ENCODE measurements at regions not wholly inside any gene's neighbourhood (a gene's known extent, or its start where the extent isn't known, plus 50 kb on each side); places are given as distances from the start of the nearest gene placed in this dataset.

- no peak for ATAC-seq (replicated peaks in 1 of 2)
- Mint-ChIP-seq H3K36me3 (ENCODE audit: insufficient read depth in 2 of 2) (peaks cover 3 to 4% of the 10 kb centered on the region in 2 donors), H3K4me1 (ENCODE audit: low read depth) (peaks cover 74% of the 10 kb centered on the region), H3K4me3 (no peak overlapping the region), H3K9me3 (peaks cover 3 to 5% of the 10 kb centered on the region in 2 donors), H3K27me3 (ENCODE audit: low read depth) (no peaks in the 10 kb centered on the region), H3K27ac (no peak overlapping the region)
- DNase-seq: no peak
Observed at GRCh38 chr13:48888613-48889012, 87.1 kb upstream of the FNDC3A start.

GRCh38 chr13:48890391-48890790 lies 85.3 kb upstream of the FNDC3A start:
- Mint-ChIP-seq H3K4me3 (no peak overlapping the region), H3K4me1 (ENCODE audit: low read depth) (peaks cover 56% of the 10 kb centered on the region), H3K9me3 (peaks cover 4 to 6% of the 10 kb centered on the region in 2 donors), H3K27me3 (ENCODE audit: low read depth) (no peaks in the 10 kb centered on the region), H3K27ac (no peak overlapping the region), H3K36me3 (ENCODE audit: insufficient read depth in 2 of 2) (peaks cover 0 to 2% of the 10 kb centered on the region in 2 donors)
- ATAC-seq (replicated peaks in 1 of 2) (no peak), DNase-seq (no peak)

GRCh38 chr13:48891586-48891985 lies 84.1 kb upstream of the FNDC3A start:
- ATAC-seq (replicated peaks in 1 of 2) (peak; percentile 10 to 19), DNase-seq (no peak)
- peak overlapping the region; percentile 67 for H3K27ac Mint-ChIP-seq
- H3K4me1 Mint-ChIP-seq (ENCODE audit: low read depth): peaks cover 51% of the 10 kb centered on the region
- H3K4me3 Mint-ChIP-seq: peak overlapping the region; percentile 47 to 90
- H3K27me3 Mint-ChIP-seq (ENCODE audit: low read depth): no peaks in the 10 kb centered on the region
- peaks cover 4 to 6% of the 10 kb centered on the region in 2 donors for H3K9me3 Mint-ChIP-seq
- H3K36me3 Mint-ChIP-seq (ENCODE audit: insufficient read depth in 2 of 2): peaks cover 0 to 2% of the 10 kb centered on the region in 2 donors

GRCh38 chr13:48892053-48892687 lies 83.5 kb upstream of the FNDC3A start:
- H3K9me3 Mint-ChIP-seq: peaks cover 4 to 6% of the 10 kb centered on the region in 2 donors
- no peaks in the 10 kb centered on the region for H3K27me3 Mint-ChIP-seq (ENCODE audit: low read depth)
- DNase-seq (no peak), ATAC-seq (replicated peaks in 1 of 2) (peak; percentile 98)
- H3K27ac Mint-ChIP-seq: peak overlapping the region; percentile 94
- H3K4me1 Mint-ChIP-seq (ENCODE audit: low read depth): peaks cover 51% of the 10 kb centered on the region
- H3K4me3 Mint-ChIP-seq: peak overlapping the region; percentile 47 to 90
- peaks cover 0 to 2% of the 10 kb centered on the region in 2 donors for H3K36me3 Mint-ChIP-seq (ENCODE audit: insufficient read depth in 2 of 2)

GRCh38 chr13:48892688-48893075 lies 83.0 kb upstream of the FNDC3A start:
- Mint-ChIP-seq H3K4me1 (ENCODE audit: low read depth) (peaks cover 49% of the 10 kb centered on the region), H3K27me3 (ENCODE audit: low read depth) (peaks cover 2% of the 10 kb centered on the region), H3K36me3 (ENCODE audit: insufficient read depth in 2 of 2) (peaks cover 0 to 2% of the 10 kb centered on the region in 2 donors), H3K27ac (no peak overlapping the region), H3K9me3 (peaks cover 4 to 6% of the 10 kb centered on the region in 2 donors), H3K4me3 (peak overlapping the region in 1 of 2 donors; percentile 90)
- ATAC-seq (replicated peaks in 1 of 2) (no peak), DNase-seq (no peak)

- Mint-ChIP-seq H3K36me3 (ENCODE audit: insufficient read depth in 2 of 2) (peaks cover 2% of the 10 kb centered on the region in 2 donors), H3K27me3 (ENCODE audit: low read depth) (peaks cover 30% of the 10 kb centered on the region), H3K4me3 (no peak overlapping the region), H3K9me3 (peaks cover 9 to 11% of the 10 kb centered on the region in 2 donors), H3K27ac (no peak overlapping the region), H3K4me1 (ENCODE audit: low read depth) (peaks cover 20% of the 10 kb centered on the region)
- no peak for ATAC-seq (replicated peaks in 1 of 2)
- no peak for DNase-seq
Observed at GRCh38 chr13:48896312-48896711, 79.4 kb upstream of the FNDC3A start.

GRCh38 chr13:48901781-48902180 lies 73.9 kb upstream of the FNDC3A start:
- no peak overlapping the region for H3K4me3 Mint-ChIP-seq
- H3K27me3 Mint-ChIP-seq (ENCODE audit: low read depth): peaks cover 51% of the 10 kb centered on the region

GRCh38 chr13:48902368-48902767 lies 73.3 kb upstream of the FNDC3A start:
- peaks cover 5 to 7% of the 10 kb centered on the region in 2 donors for H3K9me3 Mint-ChIP-seq

More at GRCh38 chr13:48901781-48902180, 73.9 kb upstream of the FNDC3A start:
- Mint-ChIP-seq H3K4me1 (ENCODE audit: low read depth) (peaks cover 12% of the 10 kb centered on the region), H3K27ac (no peak overlapping the region), H3K9me3 (peaks cover 5 to 7% of the 10 kb centered on the region in 2 donors), H3K36me3 (ENCODE audit: insufficient read depth in 2 of 2) (peaks cover 0 to 2% of the 10 kb centered on the region in 2 donors)
- DNase-seq (no peak), ATAC-seq (replicated peaks in 1 of 2) (no peak)

GRCh38 chr13:48904668-48905290 lies 70.9 kb upstream of the FNDC3A start:
- Mint-ChIP-seq H3K9me3 (no peaks in the 10 kb centered on the region), H3K4me1 (ENCODE audit: low read depth) (peaks cover 8% of the 10 kb centered on the region), H3K27ac (no peak overlapping the region), H3K36me3 (ENCODE audit: insufficient read depth in 2 of 2) (peaks cover 0 to 2% of the 10 kb centered on the region in 2 donors), H3K4me3 (no peak overlapping the region), H3K27me3 (ENCODE audit: low read depth) (peaks cover 30% of the 10 kb centered on the region)
- DNase-seq (no peak), ATAC-seq (replicated peaks in 1 of 2) (peak in 1 of 2 donors; percentile 43)

More at GRCh38 chr13:48902368-48902767, 73.3 kb upstream of the FNDC3A start:
- no peak for DNase-seq
- peaks cover 51% of the 10 kb centered on the region for H3K27me3 Mint-ChIP-seq (ENCODE audit: low read depth)
- H3K36me3 Mint-ChIP-seq (ENCODE audit: insufficient read depth in 2 of 2): peaks cover 0 to 2% of the 10 kb centered on the region in 2 donors
- no peak overlapping the region for H3K27ac Mint-ChIP-seq
- ATAC-seq (replicated peaks in 1 of 2): no peak
- H3K4me1 Mint-ChIP-seq (ENCODE audit: low read depth): peaks cover 12% of the 10 kb centered on the region
- no peak overlapping the region for H3K4me3 Mint-ChIP-seq

GRCh38 chr13:48906200-48906599 lies 69.5 kb upstream of the FNDC3A start:
- H3K27me3 Mint-ChIP-seq (ENCODE audit: low read depth): peaks cover 22% of the 10 kb centered on the region
- H3K27ac Mint-ChIP-seq: no peak overlapping the region
- peaks cover 0 to 2% of the 10 kb centered on the region in 2 donors for H3K36me3 Mint-ChIP-seq (ENCODE audit: insufficient read depth in 2 of 2)
- H3K4me3 Mint-ChIP-seq: no peak overlapping the region
- no peaks in the 10 kb centered on the region for H3K9me3 Mint-ChIP-seq
- no peak for DNase-seq
- H3K4me1 Mint-ChIP-seq (ENCODE audit: low read depth): peaks cover 8% of the 10 kb centered on the region
- ATAC-seq (replicated peaks in 1 of 2): peak in 1 of 2 donors; percentile 74

- no peak for DNase-seq
- no peak overlapping the region for H3K4me3 Mint-ChIP-seq
- H3K9me3 Mint-ChIP-seq: no peaks in the 10 kb centered on the region
- peaks cover 0 to 2% of the 10 kb centered on the region in 2 donors for H3K36me3 Mint-ChIP-seq (ENCODE audit: insufficient read depth in 2 of 2)
- H3K27me3 Mint-ChIP-seq (ENCODE audit: low read depth): peaks cover 10% of the 10 kb centered on the region
- peaks cover 8% of the 10 kb centered on the region for H3K4me1 Mint-ChIP-seq (ENCODE audit: low read depth)
- ATAC-seq (replicated peaks in 1 of 2): no peak
- no peak overlapping the region for H3K27ac Mint-ChIP-seq
Observed at GRCh38 chr13:48908381-48909055, 67.2 kb upstream of the FNDC3A start.

- DNase-seq (no peak), ATAC-seq (replicated peaks in 1 of 2) (no peak)
- Mint-ChIP-seq H3K27ac (no peak overlapping the region), H3K36me3 (ENCODE audit: insufficient read depth in 2 of 2) (peaks cover 0 to 2% of the 10 kb centered on the region in 2 donors), H3K4me1 (ENCODE audit: low read depth) (peaks cover 8% of the 10 kb centered on the region), H3K27me3 (ENCODE audit: low read depth) (peaks cover 5% of the 10 kb centered on the region), H3K4me3 (no peak overlapping the region), H3K9me3 (no peaks in the 10 kb centered on the region)
Observed at GRCh38 chr13:48909056-48909389, 66.7 kb upstream of the FNDC3A start.

- ATAC-seq (replicated peaks in 1 of 2) (no peak), DNase-seq (no peak)
- Mint-ChIP-seq H3K9me3 (peaks cover 0 to 1% of the 10 kb centered on the region in 2 donors), H3K4me3 (no peak overlapping the region), H3K27ac (no peak overlapping the region), H3K4me1 (ENCODE audit: low read depth) (no peaks in the 10 kb centered on the region), H3K27me3 (ENCODE audit: low read depth) (no peaks in the 10 kb centered on the region), H3K36me3 (ENCODE audit: insufficient read depth in 2 of 2) (peaks cover 0 to 2% of the 10 kb centered on the region in 2 donors)
Observed at GRCh38 chr13:48910686-48911085, 65.0 kb upstream of the FNDC3A start.
